Tibial nerve (tissue), 4 donors: ENCODE measurements at regions not wholly inside any gene's neighbourhood (a gene's known extent, or its start where the extent isn't known, plus 50 kb on each side); places are given as distances from the start of the nearest gene placed in this dataset.

ENCODE experiments used
- DNase-seq, 2 donors: peaks; one replicate each; pipeline ENCODE4 v3.0.0-alpha.2; 2019; ENCODE audit warnings: low spot score in 2 of 2
- H3K27ac ChIP-seq, 4 donors: fragments of 200-600 bp; sonication (generic) in 3 of 4; one replicate each; pipeline ENCODE4 v1.5.1; 2017 to 2019; ENCODE audit warnings: mild to moderate bottlenecking in 1 of 4
- H3K27me3 ChIP-seq, 2 donors: fragments of 200-600 bp; sonication (generic) in 1 of 2; one replicate each; pipeline versions ENCODE4 v1.5.1 to v1.6.0; 2017 to 2019
- H3K36me3 ChIP-seq, 3 donors: fragments of 200-600 bp; sonication (generic); one replicate each; pipeline ENCODE4 v1.5.1; 2018 to 2019
- H3K4me1 ChIP-seq, 4 donors: fragments of 200-600 bp; sonication (generic) in 3 of 4; one replicate each; pipeline ENCODE4 v1.5.1; 2017 to 2019
- H3K4me3 ChIP-seq, 4 donors: fragments of 200-600 bp; sonication (generic) in 3 of 4; one replicate each; pipeline ENCODE4 v1.5.1; 2017 to 2019; ENCODE audit warnings: mild to moderate bottlenecking in 1 of 4, moderate library complexity in 1 of 4
- H3K9me3 ChIP-seq, 4 donors: fragments of 200-600 bp; sonication (generic) in 3 of 4; one replicate each; pipeline ENCODE4 v1.5.1; 2017 to 2019
- EP300 ChIP-seq, 2 donors: sonication (generic); formaldehyde crosslinking; IDR thresholded peaks; one replicate each; pipeline ENCODE4 v1.6.1; 2017; ENCODE audit warnings: antibody characterized with exemption in 2 of 2, mild to moderate bottlenecking in 1 of 2
- POLR2A ChIP-seq, 2 donors: fragments of 450-650 bp; IDR thresholded peaks; one replicate each; pipeline ENCODE4 v1.6.1; 2017; ENCODE audit warnings: antibody characterized with exemption in 2 of 2, mild to moderate bottlenecking in 2 of 2, moderate library complexity in 2 of 2
- WGBS, 2 donors: methylation state at CpG; one replicate each; pipeline ENCODE4 v1.1.5; 2018; 5-methylcytosine and 5-hydroxymethylcytosine counted together
- TF ChIP-seq, protein P1 (sequence below), 5 experiments: fragments of 200-600 bp in 3 of 5; fragments of 450-650 bp in 2 of 5; sonication (generic) in 3 of 5; IDR thresholded peaks; one replicate each; pipeline ENCODE4 v1.5.1; 2016 to 2019; ENCODE audit warnings: antibody characterized with exemption in 5 of 5, mild to moderate bottlenecking in 3 of 5, moderate library complexity in 2 of 5

- H3K4me1 ChIP-seq = peaks cover 0 to 25% (median 0%) of the 10 kb centered on the region in 4 donors
- WGBS, 2 donors = 29% methylated on average over 1 of the region's 1 CpG; no CpG with 5 or more reads in 1 of the 2 donors
- H3K36me3 ChIP-seq = no peaks in the 10 kb centered on the region
- H3K4me3 ChIP-seq = no peak overlapping the region
- TF ChIP-seq, protein P1, sequence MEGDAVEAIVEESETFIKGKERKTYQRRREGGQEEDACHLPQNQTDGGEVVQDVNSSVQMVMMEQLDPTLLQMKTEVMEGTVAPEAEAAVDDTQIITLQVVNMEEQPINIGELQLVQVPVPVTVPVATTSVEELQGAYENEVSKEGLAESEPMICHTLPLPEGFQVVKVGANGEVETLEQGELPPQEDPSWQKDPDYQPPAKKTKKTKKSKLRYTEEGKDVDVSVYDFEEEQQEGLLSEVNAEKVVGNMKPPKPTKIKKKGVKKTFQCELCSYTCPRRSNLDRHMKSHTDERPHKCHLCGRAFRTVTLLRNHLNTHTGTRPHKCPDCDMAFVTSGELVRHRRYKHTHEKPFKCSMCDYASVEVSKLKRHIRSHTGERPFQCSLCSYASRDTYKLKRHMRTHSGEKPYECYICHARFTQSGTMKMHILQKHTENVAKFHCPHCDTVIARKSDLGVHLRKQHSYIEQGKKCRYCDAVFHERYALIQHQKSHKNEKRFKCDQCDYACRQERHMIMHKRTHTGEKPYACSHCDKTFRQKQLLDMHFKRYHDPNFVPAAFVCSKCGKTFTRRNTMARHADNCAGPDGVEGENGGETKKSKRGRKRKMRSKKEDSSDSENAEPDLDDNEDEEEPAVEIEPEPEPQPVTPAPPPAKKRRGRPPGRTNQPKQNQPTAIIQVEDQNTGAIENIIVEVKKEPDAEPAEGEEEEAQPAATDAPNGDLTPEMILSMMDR (IDR thresholded peaks at IDR 0.05) = no peak
- no peak for TF ChIP-seq EP300 (IDR thresholded peaks at IDR 0.05)
- no peak for TF ChIP-seq POLR2A (IDR thresholded peaks at IDR 0.05)
- no peaks in the 10 kb centered on the region for H3K9me3 ChIP-seq
- peak overlapping the region in 2 of 4 donors; percentile 43 to 53 for H3K27ac ChIP-seq
- no peak for DNase-seq
- H3K27me3 ChIP-seq = peaks cover 0 to 15% of the 10 kb centered on the region in 2 donors
These were observed 58.0 kb downstream of the PJA1 start for GRCh38 chrX:69107231-69107739.

DNA sequence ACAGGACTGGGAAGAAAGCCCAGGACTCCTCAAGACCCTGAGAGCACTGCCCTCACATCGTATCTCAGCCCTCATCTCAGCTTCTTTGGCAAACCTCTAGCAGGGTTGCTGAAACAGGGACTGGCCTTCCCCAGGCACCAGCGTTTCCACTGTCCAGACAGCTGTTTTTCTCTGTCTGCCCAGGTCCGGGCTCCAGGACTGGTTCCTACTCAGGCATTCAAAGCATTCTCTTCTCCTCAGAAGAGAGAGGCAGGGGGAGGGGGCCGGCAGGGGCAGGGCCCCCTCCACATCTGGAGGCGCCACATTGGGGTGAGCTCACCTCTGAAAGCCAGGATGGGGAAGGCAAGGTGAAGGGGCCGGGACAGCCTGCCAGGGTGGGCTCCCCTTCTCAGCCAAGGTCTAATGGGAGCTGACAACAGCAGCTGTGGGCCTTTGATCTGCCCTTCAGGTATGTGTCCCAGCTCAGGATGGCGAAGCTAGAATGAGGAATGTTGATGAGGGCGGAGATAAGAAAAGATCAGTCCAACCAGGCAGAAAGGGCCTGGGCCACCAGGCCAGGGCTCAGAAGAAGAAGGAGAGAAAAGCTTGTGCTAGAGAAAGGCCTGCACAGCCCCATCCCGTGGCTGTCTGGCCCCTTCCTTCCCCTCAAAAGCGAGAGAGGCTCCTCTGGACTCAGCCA is 60.4 kb downstream of the PJA1 start:
- Histone ChIP-seq H3K27ac (no peak overlapping the region), H3K27me3 (peaks cover 0 to 11% of the 10 kb centered on the region in 2 donors), H3K36me3 (no peaks in the 10 kb centered on the region), H3K4me1 (peaks cover 0 to 20% (median 0%) of the 10 kb centered on the region in 4 donors), H3K4me3 (no peak overlapping the region), H3K9me3 (no peaks in the 10 kb centered on the region)
- DNase-seq = no peak
- TF ChIP-seq POLR2A (IDR thresholded peaks at IDR 0.05) = no peak
- WGBS, 2 donors = 65 to 69% methylated on average over 9 to 10 of the region's 10 CpGs

GRCh38 chrX:69103539-69103938 is 61.7 kb downstream of the PJA1 start:
- Histone ChIP-seq H3K9me3 (no peaks in the 10 kb centered on the region), H3K4me3 (no peak overlapping the region), H3K27ac (no peak overlapping the region), H3K27me3 (peaks cover 0 to under 1% of the 10 kb centered on the region in 2 donors), H3K4me1 (peaks cover 0 to 14% (median 0%) of the 10 kb centered on the region in 4 donors), H3K36me3 (no peaks in the 10 kb centered on the region)
- DNase-seq = no peak
- TF ChIP-seq EP300 (IDR thresholded peaks at IDR 0.05) (no peak), POLR2A (IDR thresholded peaks at IDR 0.05) (no peak)
- TF ChIP-seq, protein P1 (IDR thresholded peaks at IDR 0.05) = no peak
- WGBS, 2 donors = 84 to 88% methylated on average over 5 of the region's 5 CpGs

GRCh38 chrX:69102612-69103194 is 62.5 kb downstream of the PJA1 start:
- WGBS, 2 donors = 72 to 78% methylated on average over 4 to 5 of the region's 5 CpGs
- TF ChIP-seq POLR2A (IDR thresholded peaks at IDR 0.05) = no peak
- no peak for TF ChIP-seq EP300 (IDR thresholded peaks at IDR 0.05)
- TF ChIP-seq, protein P1 (IDR thresholded peaks at IDR 0.05) = no peak

DNA sequence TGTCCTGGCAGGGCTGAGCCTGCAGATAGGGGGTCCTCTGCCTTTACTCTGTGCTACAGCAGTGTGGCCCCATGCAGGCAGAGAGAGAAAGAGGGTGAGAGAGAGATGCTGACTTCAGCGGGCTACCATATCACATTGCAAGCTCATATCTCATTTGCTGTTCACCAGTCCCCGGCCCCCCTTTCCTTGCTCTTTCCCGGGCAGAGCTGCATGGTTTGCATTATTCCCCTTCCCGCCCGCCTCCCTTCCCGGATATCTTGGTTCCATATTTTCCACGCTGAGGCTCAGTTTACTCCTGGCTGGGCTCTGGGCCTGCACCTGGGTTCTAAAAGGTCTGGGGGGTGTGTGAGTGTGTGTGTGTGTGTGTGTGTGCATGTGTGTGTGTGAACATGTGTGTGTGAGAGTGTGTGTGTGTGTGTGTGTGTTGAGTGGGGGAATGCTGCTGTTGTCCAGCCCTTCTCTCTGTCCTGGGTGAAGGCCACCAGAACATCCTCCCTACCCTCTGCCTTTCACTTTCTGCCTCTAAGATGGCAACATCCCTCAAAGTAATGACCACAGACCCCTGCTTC is 63.5 kb downstream of the PJA1 start:
- DNase-seq = no peak
- Histone ChIP-seq H3K27ac (no peak overlapping the region), H3K9me3 (no peaks in the 10 kb centered on the region), H3K27me3 (no peaks in the 10 kb centered on the region), H3K36me3 (no peaks in the 10 kb centered on the region), H3K4me1 (no peaks in the 10 kb centered on the region), H3K4me3 (no peak overlapping the region)
- TF ChIP-seq POLR2A (IDR thresholded peaks at IDR 0.05) = no peak
- TF ChIP-seq, protein P1 (IDR thresholded peaks at IDR 0.05) = no peak
- no peak for TF ChIP-seq EP300 (IDR thresholded peaks at IDR 0.05)
- 53 to 68% methylated on average over 7 of the region's 7 CpGs for WGBS, 2 donors

More at GRCh38 chrX:69102612-69103194, 62.5 kb downstream of the PJA1 start:
- Histone ChIP-seq H3K4me3 (no peak overlapping the region), H3K27me3 (no peaks in the 10 kb centered on the region), H3K9me3 (no peaks in the 10 kb centered on the region), H3K27ac (no peak overlapping the region), H3K4me1 (peaks cover 0 to 8% (median 0%) of the 10 kb centered on the region in 4 donors), H3K36me3 (no peaks in the 10 kb centered on the region)
- no peak for DNase-seq
